ENCODE measurements at regions not wholly inside any gene's neighbourhood (a gene's known extent, or its start where the extent isn't known, plus 50 kb on each side); places are given as distances from the start of the nearest gene placed in this dataset.

DNA sequence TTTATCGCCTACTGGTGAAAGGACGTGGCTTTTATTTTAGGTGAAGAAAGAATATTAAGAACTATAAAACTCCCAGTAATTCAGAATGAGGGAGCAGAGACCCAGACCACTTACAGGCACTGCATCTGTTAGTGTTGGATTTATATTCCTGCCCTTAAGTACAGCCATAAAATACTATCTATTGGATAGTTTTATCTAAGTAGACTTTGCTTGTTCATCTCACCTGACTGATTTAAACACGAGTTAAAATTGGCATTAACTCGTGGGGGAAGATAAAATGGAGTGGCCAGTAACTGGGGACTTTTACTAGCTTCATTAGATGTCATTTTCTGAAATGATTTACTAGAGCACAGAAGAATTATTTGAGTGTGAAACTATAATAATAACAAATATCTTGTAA, 1377.5 kb upstream of the TMEM132C start:
- TF ChIP-seq TAF1 (IDR thresholded peaks at IDR 0.05; ENCODE audit: low read depth) (no peak), EP300 (IDR thresholded peaks at IDR 0.05; ENCODE audit: borderline replicate concordance) (no peak), FOXM1 (IDR thresholded peaks at IDR 0.05; ENCODE audit: borderline replicate concordance, low read depth) (no peak), EGR1 (IDR thresholded peaks at IDR 0.05) (no peak)
